HEK293 (cell line): ENCODE measurements at regions not wholly inside any gene's neighbourhood (a gene's known extent, or its start where the extent isn't known, plus 50 kb on each side); places are given as distances from the start of the nearest gene placed in this dataset.

Experiments
- CTCF ChIA-PET: fragments of 350-600 bp; formaldehyde crosslinking; extraction: SDS; loops from one replicate; lab custom pipeline; 2021; ENCODE audit warnings: antibody characterized with exemption; lab: Yijun Ruan, JAX
- POLR2A ChIA-PET: fragments of 300-600 bp; formaldehyde crosslinking; extraction: SDS; loops from one replicate; lab custom pipeline; 2020; ENCODE audit warnings: antibody characterized with exemption, inconsistent platforms; lab: Yijun Ruan, JAX
- H3K27ac ChIP-seq: fragments of 200-500 bp; sonication (Bioruptor generic); 2 replicates; pipeline ENCODE4 v1.5.1; 2014; ENCODE audit warnings: low read depth, low read length, control low read depth, inconsistent platforms; ENCODE audit errors: extremely low read depth
- H3K36me3 ChIP-seq, 2 experiments: fragments of 200-500 bp in 1 of 2; sonication (Bioruptor generic) in 1 of 2; 1 replicate in 1 of 2; 2 replicates in 1 of 2; pipeline ENCODE4 v1.5.1; 2014 to 2017; ENCODE audit warnings: inconsistent platforms in 2 of 2, low read length in 2 of 2; ENCODE audit not compliant: control insufficient read depth in 2 of 2, insufficient read depth in 1 of 2
- H3K4me1 ChIP-seq: fragments of 200-500 bp; sonication (Bioruptor generic); 2 replicates; pipeline ENCODE4 v1.5.1; 2014; ENCODE audit warnings: mild to moderate bottlenecking, low read length, inconsistent platforms; ENCODE audit not compliant: control insufficient read depth, insufficient read depth
- H3K4me3 ChIP-seq: 2 replicates; pipeline ENCODE4 v1.5.1; 2011; ENCODE audit warnings: low read depth, mild to moderate bottlenecking, control low read depth, low read length, moderate library complexity
- H3K9me3 ChIP-seq: fragments of 200-500 bp; sonication (Bioruptor generic); 2 replicates; pipeline ENCODE4 v1.5.1; 2014; ENCODE audit warnings: low read depth, low read length, inconsistent platforms; ENCODE audit not compliant: control insufficient read depth, insufficient read depth
- BCL6B ChIP-seq: fragments of 450-650 bp; formaldehyde crosslinking; IDR thresholded peaks from 2 replicates; pipeline ENCODE4 v1.5.1; 2017; ENCODE audit warnings: missing biosample characterization, missing genetic modification characterization
- GFI1B ChIP-seq: fragments of 450-650 bp; formaldehyde crosslinking; IDR thresholded peaks from 2 replicates; pipeline ENCODE4 v1.5.1; 2016; ENCODE audit warnings: missing biosample characterization, missing genetic modification characterization
- HIC1 ChIP-seq: fragments of 450-650 bp; formaldehyde crosslinking; IDR thresholded peaks from 2 replicates; pipeline ENCODE4 v1.5.1; 2016; ENCODE audit warnings: missing biosample characterization, missing genetic modification characterization
- SP2 ChIP-seq: fragments of 450-650 bp; formaldehyde crosslinking; IDR thresholded peaks from 2 replicates; pipeline ENCODE4 v1.5.1; 2016; ENCODE audit warnings: missing biosample characterization, missing genetic modification characterization
- TSHZ1 ChIP-seq: fragments of 450-650 bp; formaldehyde crosslinking; IDR thresholded peaks from 2 replicates; pipeline ENCODE4 v1.5.1; 2016; ENCODE audit warnings: missing biosample characterization, missing genetic modification characterization, borderline replicate concordance
- ZBTB20 ChIP-seq: fragments of 450-650 bp; formaldehyde crosslinking; IDR thresholded peaks from 2 replicates; pipeline ENCODE4 v1.5.1; 2016; ENCODE audit warnings: missing biosample characterization, missing genetic modification characterization
- ZFHX2 ChIP-seq: fragments of 450-650 bp; formaldehyde crosslinking; conservative IDR thresholded peaks from 2 replicates; pipeline ENCODE4 v1.5.1; 2016; ENCODE audit warnings: missing biosample characterization, missing genetic modification characterization
- ZNF324 ChIP-seq: fragments of 450-650 bp; formaldehyde crosslinking; IDR thresholded peaks from 2 replicates; pipeline ENCODE4 v1.5.1; 2016; ENCODE audit warnings: missing biosample characterization, missing genetic modification characterization
- ZNF513 ChIP-seq: fragments of 450-650 bp; IDR thresholded peaks from 2 replicates; pipeline ENCODE4 v1.5.1; 2018; ENCODE audit warnings: missing biosample characterization, missing genetic modification characterization
- ZNF548 ChIP-seq: fragments of 450-650 bp; formaldehyde crosslinking; IDR thresholded peaks from 2 replicates; pipeline ENCODE4 v1.5.1; 2016; ENCODE audit warnings: missing biosample characterization, missing genetic modification characterization
- ZNF571 ChIP-seq: fragments of 450-650 bp; formaldehyde crosslinking; IDR thresholded peaks from 2 replicates; pipeline ENCODE4 v1.5.0; 2017; ENCODE audit warnings: missing biosample characterization, missing genetic modification characterization
- ZNF626 ChIP-seq: fragments of 450-650 bp; sonication (Bioruptor Pico); formaldehyde crosslinking; IDR thresholded peaks from 2 replicates; pipeline ENCODE4 v1.5.1; 2018; ENCODE audit warnings: missing biosample characterization, missing genetic modification characterization, inconsistent platforms
- ZNF645 ChIP-seq: fragments of 450-650 bp; formaldehyde crosslinking; IDR thresholded peaks from 2 replicates; pipeline ENCODE4; 2016; ENCODE audit warnings: missing biosample characterization, missing genetic modification characterization
- ZNF670 ChIP-seq: fragments of 450-650 bp; formaldehyde crosslinking; IDR thresholded peaks from 2 replicates; pipeline ENCODE4 v1.5.1; 2016; ENCODE audit warnings: missing biosample characterization, missing genetic modification characterization, low read depth
- ZNF707 ChIP-seq: fragments of 450-650 bp; formaldehyde crosslinking; IDR thresholded peaks from 2 replicates; pipeline ENCODE4 v1.5.1; 2016; ENCODE audit warnings: missing biosample characterization, missing genetic modification characterization

- TF ChIP-seq ZNF513 (tag by site-specific recombination) (no peak), SP2 (tag by site-specific recombination) (no peak), BCL6B (no peak), ZNF626 (no peak), GFI1B (tag by site-specific recombination) (no peak)
- POLR2A ChIA-PET, result interaction anchor here (1.5 kb wide), 1 partner anchor 365 kb away, joined by 6 read pairs; the partner anchor contains the start of gene ID4
Observed at GRCh38 chr6:19472850-19473249, 364.3 kb upstream of the ID4 start.

GRCh38 chr6:19477563-19477962 is 359.6 kb upstream of the ID4 start:
- TF ChIP-seq ZNF707, result no peak
- Histone ChIP-seq H3K9me3 (no peaks in the 10 kb centered on the region; the same call in 1 of the 2 replicates), H3K4me1 (no peaks in the 10 kb centered on the region), H3K4me3 (no peak overlapping the region), H3K36me3 (no peaks in the 10 kb centered on the region), H3K27ac (no peak overlapping the region)
- POLR2A ChIA-PET, result no interaction called here
- CTCF ChIA-PET, result no interaction called here

More at GRCh38 chr6:19472850-19473249, 364.3 kb upstream of the ID4 start:
- no peak overlapping the region for H3K4me3 ChIP-seq
- no peak overlapping the region for H3K27ac ChIP-seq
- CTCF ChIA-PET, result interaction anchor here (0.5 to 1.6 kb wide), 13 partner anchors 10 to 498 kb away, joined by 3 to 7 read pairs (median 3); no protein-coding TSS in a partner anchor
- H3K4me1 ChIP-seq, result no peaks in the 10 kb centered on the region
- H3K36me3 ChIP-seq, result no peaks in the 10 kb centered on the region
- no peaks in the 10 kb centered on the region; the same call in 1 of the 2 replicates for H3K9me3 ChIP-seq

GRCh38 chr6:19478273-19478672 is 358.9 kb upstream of the ID4 start:
- H3K4me3 ChIP-seq, result no peak overlapping the region
- H3K36me3 ChIP-seq, result no peaks in the 10 kb centered on the region
- POLR2A ChIA-PET, result no interaction called here
- no peak for TF ChIP-seq BCL6B
- TF ChIP-seq ZNF548 (tag by site-specific recombination), result no peak
- TF ChIP-seq ZNF670 (tag by site-specific recombination), result no peak
- TF ChIP-seq ZFHX2 (tag by site-specific recombination), result no peak
- TF ChIP-seq TSHZ1 (tag by site-specific recombination), result no peak
- no peak for TF ChIP-seq ZNF571
- TF ChIP-seq HIC1 (tag by site-specific recombination), result no peak
- no peak for TF ChIP-seq ZNF645 (tag by site-specific recombination)
- no peak for TF ChIP-seq ZNF324 (tag by site-specific recombination)
- TF ChIP-seq ZBTB20 (tag by site-specific recombination), result no peak
- TF ChIP-seq, all 188 proteins: peak for 0
- Histone ChIP-seq H3K4me1 (no peaks in the 10 kb centered on the region), H3K27ac (no peak overlapping the region), H3K9me3 (no peaks in the 10 kb centered on the region; the same call in 1 of the 2 replicates)
- CTCF ChIA-PET, result interaction anchor here (1.1 kb wide), 1 partner anchor 454 kb away, joined by 4 read pairs; no protein-coding TSS in a partner anchor
